ENCODE measurements at regions not wholly inside any gene's neighbourhood (a gene's known extent, or its start where the extent isn't known, plus 50 kb on each side); places are given as distances from the start of the nearest gene placed in this dataset.

- Mint-ChIP-seq H3K36me3 (ENCODE audit: insufficient read depth) (no peaks in the 10 kb centered on the region), H3K4me3 (ENCODE audit: low read depth) (no peak overlapping the region), H3K4me1 (ENCODE audit: low read depth) (no peaks in the 10 kb centered on the region), H3K27ac (no peak overlapping the region), H3K27me3 (no peaks in the 10 kb centered on the region), H3K9me3 (ENCODE audit: low read depth) (peaks cover 7% of the 10 kb centered on the region)
- DNase-seq (ENCODE audit: low spot score, unreplicated experiment), result no peak
- no peak for TF ChIP-seq CTCF (IDR thresholded peaks at IDR 0.05; ENCODE audit: unreplicated experiment)
These were observed 326.5 kb downstream of the HAPSTR1 start for GRCh38 chr16:9417898-9418297.

- Mint-ChIP-seq H3K9me3 (ENCODE audit: low read depth) (peaks cover 7% of the 10 kb centered on the region), H3K36me3 (ENCODE audit: insufficient read depth) (no peaks in the 10 kb centered on the region), H3K27me3 (no peaks in the 10 kb centered on the region), H3K4me1 (ENCODE audit: low read depth) (no peaks in the 10 kb centered on the region), H3K27ac (no peak overlapping the region), H3K4me3 (ENCODE audit: low read depth) (no peak overlapping the region)
- no peak for DNase-seq (ENCODE audit: low spot score, unreplicated experiment)
- no peak for TF ChIP-seq CTCF (IDR thresholded peaks at IDR 0.05; ENCODE audit: unreplicated experiment)
These were observed 327.7 kb downstream of the HAPSTR1 start for GRCh38 chr16:9419161-9419560.

- H3K4me3 Mint-ChIP-seq (ENCODE audit: low read depth), result no peak overlapping the region
- H3K36me3 Mint-ChIP-seq (ENCODE audit: insufficient read depth), result no peaks in the 10 kb centered on the region
- H3K4me1 Mint-ChIP-seq (ENCODE audit: low read depth), result no peaks in the 10 kb centered on the region
- TF ChIP-seq CTCF (IDR thresholded peaks at IDR 0.05; ENCODE audit: unreplicated experiment), result no peak
- peaks cover 3% of the 10 kb centered on the region for H3K9me3 Mint-ChIP-seq (ENCODE audit: low read depth)
- H3K27me3 Mint-ChIP-seq, result peaks cover 2% of the 10 kb centered on the region
- no peak for DNase-seq (ENCODE audit: low spot score, unreplicated experiment)
- H3K27ac Mint-ChIP-seq, result no peak overlapping the region
These were observed 331.5 kb downstream of the HAPSTR1 start for GRCh38 chr16:9422762-9423513.

GRCh38 chr16:9425236-9425635 lies 333.8 kb downstream of the HAPSTR1 start:
- Mint-ChIP-seq H3K4me1 (ENCODE audit: low read depth) (peaks cover 10% of the 10 kb centered on the region), H3K9me3 (ENCODE audit: low read depth) (peaks cover 4% of the 10 kb centered on the region), H3K27ac (no peak overlapping the region), H3K4me3 (ENCODE audit: low read depth) (no peak overlapping the region), H3K27me3 (peaks cover 2% of the 10 kb centered on the region), H3K36me3 (ENCODE audit: insufficient read depth) (no peaks in the 10 kb centered on the region)
- TF ChIP-seq CTCF (IDR thresholded peaks at IDR 0.05; ENCODE audit: unreplicated experiment), result no peak
- DNase-seq (ENCODE audit: low spot score, unreplicated experiment), result no peak

- H3K4me3 Mint-ChIP-seq (ENCODE audit: low read depth), result no peak overlapping the region
- DNase-seq (ENCODE audit: low spot score, unreplicated experiment), result no peak
- TF ChIP-seq CTCF (IDR thresholded peaks at IDR 0.05; ENCODE audit: unreplicated experiment), result no peak
- peaks cover 10% of the 10 kb centered on the region for H3K4me1 Mint-ChIP-seq (ENCODE audit: low read depth)
- H3K9me3 Mint-ChIP-seq (ENCODE audit: low read depth), result peaks cover 4% of the 10 kb centered on the region
- H3K27me3 Mint-ChIP-seq, result peaks cover 2% of the 10 kb centered on the region
- no peaks in the 10 kb centered on the region for H3K36me3 Mint-ChIP-seq (ENCODE audit: insufficient read depth)
- H3K27ac Mint-ChIP-seq, result no peak overlapping the region
These were observed 337.0 kb downstream of the HAPSTR1 start for GRCh38 chr16:9428355-9429005.
